H1 (cell line): ENCODE measurements at regions not wholly inside any gene's neighbourhood (a gene's known extent, or its start where the extent isn't known, plus 50 kb on each side); places are given as distances from the start of the nearest gene placed in this dataset.

Experiments
- CTCF ChIA-PET: fragments of 300-600 bp; sonication (Branson Sonifier 250); formaldehyde crosslinking; loops from one replicate; lab custom pipeline; 2021; ENCODE audit not compliant: partially characterized antibody; lab: Charles Lee
- POLR2A ChIA-PET: fragments of 300-600 bp; sonication (Branson Sonifier 250); formaldehyde crosslinking; loops from one replicate; lab custom pipeline; 2021; ENCODE audit warnings: inconsistent platforms; ENCODE audit not compliant: partially characterized antibody; lab: Charles Lee
- DNase-seq, 2 experiments: peaks; one replicate each; pipeline versions ENCODE4 v3.0.0 to v3.0.0-alpha.2; 2010 to 2022; ENCODE audit warnings: low spot score in 2 of 2, low read depth in 1 of 2, mixed read lengths in 1 of 2
- FAIRE-seq: peaks from 2 replicates; lab custom pipeline; 2011; peaks lifted over from hg19 to GRCh38; lab: Jason Lieb, UNC
- H2AFZ ChIP-seq: 2 replicates; pipeline ENCODE4 v1.8.1; 2012; ENCODE audit warnings: low read length, inconsistent platforms
- H2AK5ac ChIP-seq: 2 replicates; pipeline ENCODE4 v1.6.1; 2013; ENCODE audit warnings: low read depth, low read length
- H2BK120ac ChIP-seq: replicated peaks from 2 replicates; pipeline ENCODE3; 2013; ENCODE audit warnings: low read depth, low read length, inconsistent platforms
- H2BK12ac ChIP-seq: 2 replicates; pipeline ENCODE4 v1.6.1; 2013; ENCODE audit warnings: low read depth, low read length
- H2BK15ac ChIP-seq: 2 replicates; pipeline ENCODE4 v1.6.1; 2013; ENCODE audit warnings: low read length
- H2BK20ac ChIP-seq: 2 replicates; pipeline ENCODE4 v1.6.1; 2013; ENCODE audit warnings: low read length
- H2BK5ac ChIP-seq: 2 replicates; pipeline ENCODE4 v1.6.1; 2013; ENCODE audit warnings: low read depth, low read length
- H3K14ac ChIP-seq: 2 replicates; pipeline ENCODE4 v1.6.1; 2013; ENCODE audit warnings: inconsistent platforms; ENCODE audit not compliant: insufficient read length
- H3K18ac ChIP-seq: 2 replicates; pipeline ENCODE4 v1.6.1; 2013; ENCODE audit warnings: low read length; ENCODE audit errors: extremely low read depth
- H3K23ac ChIP-seq: 2 replicates; pipeline ENCODE4 v1.6.1; 2013; ENCODE audit warnings: inconsistent platforms; ENCODE audit not compliant: insufficient read length
- H3K23me2 ChIP-seq: 2 replicates; pipeline ENCODE4 v1.6.1; 2013; ENCODE audit warnings: low read depth, low read length
- H3K27ac ChIP-seq: 2 replicates; pipeline ENCODE4 v1.6.1; 2011; ENCODE audit warnings: low read depth, low read length, inconsistent platforms
- H3K27me3 ChIP-seq, 4 experiments: replicated peaks in 1 of 4; 1 replicate in 1 of 4; 2 replicates in 3 of 4; pipeline versions ENCODE4 v1.6.1 to v1.8.1; 2011 to 2013; ENCODE audit warnings: low read length in 3 of 4, mild to moderate bottlenecking in 3 of 4, inconsistent platforms in 2 of 4, mixed read lengths in 2 of 4, moderate library complexity in 1 of 4; ENCODE audit not compliant: control insufficient read depth in 3 of 4, insufficient read depth in 3 of 4; ENCODE audit errors: extremely low read depth in 1 of 4
- H3K36me3 ChIP-seq, 4 experiments: 2 replicates each; pipeline versions ENCODE4 v1.6.1 to v1.8.1; 2011 to 2013; ENCODE audit warnings: mild to moderate bottlenecking in 4 of 4, low read length in 3 of 4, moderate library complexity in 2 of 4, control low read depth in 1 of 4, inconsistent platforms in 1 of 4; ENCODE audit not compliant: insufficient read depth in 4 of 4, control insufficient read depth in 2 of 4
- H3K4ac ChIP-seq: replicated peaks from 2 replicates; pipeline ENCODE3; 2013; ENCODE audit warnings: low read length, low read depth, mixed read lengths, inconsistent platforms; ENCODE audit not compliant: insufficient read length
- H3K4me1 ChIP-seq, 4 experiments: replicated peaks in 1 of 4; 1 replicate in 1 of 4; 2 replicates in 3 of 4; pipeline versions ENCODE4 v1.6.1 to v1.8.1; 2011 to 2013; ENCODE audit warnings: low read length in 3 of 4, inconsistent platforms in 2 of 4, mixed read lengths in 1 of 4; ENCODE audit not compliant: insufficient read depth in 4 of 4, control insufficient read depth in 3 of 4
- H3K4me2 ChIP-seq, 2 experiments: 2 replicates each; pipeline versions ENCODE4 v1.6.1 to v1.8.1; 2011 to 2013; ENCODE audit warnings: low read depth in 2 of 2, low read length in 2 of 2, control low read depth in 1 of 2, inconsistent platforms in 1 of 2, mild to moderate bottlenecking in 1 of 2; ENCODE audit not compliant: insufficient read depth in 1 of 2
- H3K4me3 ChIP-seq, 4 experiments: fragments of 200-600, 300-600 bp in 1 of 4; sonication (generic), shearing (Covaris generic), sonication (Bioruptor Twin) in 1 of 4; 2 replicates each; pipeline versions ENCODE4 v1.5.1 to v1.8.1; 2011 to 2016; ENCODE audit warnings: low read length in 4 of 4, low read depth in 3 of 4, control low read depth in 2 of 4, inconsistent platforms in 2 of 4, mild to moderate bottlenecking in 2 of 4, mixed read lengths in 1 of 4, moderate library complexity in 1 of 4; ENCODE audit not compliant: insufficient read depth in 2 of 4; ENCODE audit errors: extremely low read depth in 1 of 4
- H3K56ac ChIP-seq: replicated peaks from 2 replicates; pipeline ENCODE3; 2013; ENCODE audit warnings: low read depth, mild to moderate bottlenecking, mixed read lengths, low read length, inconsistent platforms; ENCODE audit not compliant: insufficient read length
- H3K79me1 ChIP-seq: 2 replicates; pipeline ENCODE4 v1.6.1; 2013; ENCODE audit warnings: low read depth, low read length, control low read depth
- H3K79me2 ChIP-seq, 2 experiments: 2 replicates each; pipeline versions ENCODE4 v1.6.1 to v1.8.1; 2012 to 2013; ENCODE audit warnings: low read length in 2 of 2, mild to moderate bottlenecking in 2 of 2, inconsistent platforms in 1 of 2; ENCODE audit not compliant: insufficient read depth in 2 of 2, control insufficient read depth in 1 of 2
- H3K9ac ChIP-seq, 4 experiments: replicated peaks in 1 of 4; 1 replicate in 1 of 4; 2 replicates in 3 of 4; pipeline versions ENCODE4 v1.6.1 to v1.8.1; 2011 to 2013; ENCODE audit warnings: low read depth in 3 of 4, low read length in 3 of 4, control low read depth in 2 of 4, mild to moderate bottlenecking in 2 of 4, moderate library complexity in 2 of 4, inconsistent platforms in 1 of 4; ENCODE audit errors: extremely low read depth in 1 of 4
- H3K9me3 ChIP-seq, 2 experiments: 2 replicates each; pipeline versions ENCODE4 v1.6.1 to v1.8.1; 2012 to 2013; ENCODE audit warnings: mild to moderate bottlenecking in 2 of 2, moderate library complexity in 2 of 2, control low read depth in 1 of 2, inconsistent platforms in 1 of 2, low read depth in 1 of 2, low read length in 1 of 2, mixed read lengths in 1 of 2; ENCODE audit not compliant: insufficient read depth in 2 of 2
- H4K20me1 ChIP-seq, 2 experiments: replicated peaks in 1 of 2; 2 replicates each; pipeline versions ENCODE3 to v1.8.1; 2011 to 2013; ENCODE audit warnings: inconsistent platforms in 2 of 2, low read length in 2 of 2, mild to moderate bottlenecking in 1 of 2; ENCODE audit not compliant: insufficient read depth in 2 of 2, control insufficient read depth in 1 of 2
- H4K5ac ChIP-seq: 2 replicates; pipeline ENCODE4 v1.6.1; 2013; ENCODE audit warnings: low read length, low read depth, mixed read lengths, inconsistent platforms; ENCODE audit not compliant: insufficient read length
- H4K8ac ChIP-seq: 2 replicates; pipeline ENCODE4 v1.8.0; 2013; ENCODE audit warnings: mild to moderate bottlenecking, moderate library complexity, low read length, inconsistent platforms; ENCODE audit not compliant: insufficient read depth; ENCODE audit errors: extremely low read depth
- H4K91ac ChIP-seq: replicated peaks from 2 replicates; pipeline ENCODE3; 2013; ENCODE audit warnings: low read length, mixed read lengths, inconsistent platforms; ENCODE audit not compliant: insufficient read length
- CBX5 ChIP-seq: fragments of 300-800, 300-1000 bp; sonication (generic); IDR thresholded peaks from 2 replicates; pipeline ENCODE4 v1.7.1; 2016; ENCODE audit warnings: antibody characterized with exemption, low read length, low read depth
- CEBPB ChIP-seq: IDR thresholded peaks from 2 replicates; pipeline ENCODE4 v1.6.1; 2012; ENCODE audit warnings: low read depth, low read length
- CTBP2 ChIP-seq: IDR thresholded peaks from 2 replicates; pipeline ENCODE4 v1.7.0; 2011; ENCODE audit warnings: borderline replicate concordance, mild to moderate bottlenecking, moderate library complexity, mixed read lengths, low read length; ENCODE audit not compliant: insufficient read depth, insufficient read length
- GTF2F1 ChIP-seq: IDR thresholded peaks from 2 replicates; pipeline ENCODE4 v1.6.1; 2012; ENCODE audit warnings: low read depth, low read length, improper control_type of control experiment, borderline replicate concordance
- RFX5 ChIP-seq: IDR thresholded peaks from 2 replicates; pipeline ENCODE4 v1.6.1; 2011; ENCODE audit warnings: low read depth, low read length, improper control_type of control experiment, borderline replicate concordance
- SIRT6 ChIP-seq: IDR thresholded peaks from one replicate; pipeline ENCODE4 v1.7.1; 2012; ENCODE audit warnings: low read length, inconsistent platforms
- TAF1 ChIP-seq: IDR thresholded peaks from 2 replicates; pipeline ENCODE4 v1.6.1; 2011; ENCODE audit warnings: mild to moderate bottlenecking, low read depth, low read length
- TAF7 ChIP-seq: optimal IDR thresholded peaks from 2 replicates; pipeline ENCODE3; 2011; ENCODE audit warnings: low read depth, mild to moderate bottlenecking, inconsistent platforms, low read length, moderate library complexity, borderline replicate concordance
- YY1 ChIP-seq: IDR thresholded peaks from 2 replicates; pipeline ENCODE4 v1.6.1; 2011; ENCODE audit warnings: low read depth, mild to moderate bottlenecking, low read length
- WGBS, 2 experiments: shearing (Covaris generic) in 1 of 2; methylation state at CpG; one replicate each; pipeline versions ENCODE4 v1.1.6 to v1.1.7; 2013 to 2015; ENCODE audit warnings: low lambda C conversion rate in 2 of 2, mixed read lengths in 2 of 2, inconsistent platforms in 1 of 2, low coverage in 1 of 2, missing lambda C conversion rate in 1 of 2; ENCODE audit not compliant: insufficient replicate concordance in 2 of 2, insufficient coverage in 1 of 2, insufficient read length in 1 of 2; ENCODE audit errors: extremely low coverage in 1 of 2, missing lambda C conversion rate in 1 of 2; 5-methylcytosine and 5-hydroxymethylcytosine counted together

- no peak overlapping the region for H3K14ac ChIP-seq
- TF ChIP-seq YY1: no peak
- TF ChIP-seq CTBP2: no peak
- no peak for TF ChIP-seq RFX5
- TF ChIP-seq GTF2F1: no peak
- no peak for TF ChIP-seq TAF1
- no peak for TF ChIP-seq TAF7
- no peak for TF ChIP-seq CEBPB
- no peak for TF ChIP-seq SIRT6
- TF ChIP-seq CBX5: no peak
- H3K36me3 ChIP-seq: no peaks in the 10 kb centered on the region
- H4K5ac ChIP-seq: no peak overlapping the region
- H4K20me1 ChIP-seq: peaks cover 0 to 2% of the 10 kb centered on the region in 2 experiments
- peaks cover 7% of the 10 kb centered on the region for H3K79me1 ChIP-seq
- H3K27ac ChIP-seq: no peak overlapping the region
- no peak for FAIRE-seq
- no peak overlapping the region for H4K8ac ChIP-seq
- ChIA-PET CTCF (interaction anchor here (1.1 kb wide), 1 partner anchor 263 kb away, joined by 3 read pairs; no protein-coding TSS in a partner anchor), POLR2A (interaction anchor here (0.6 kb wide), 1 partner anchor 31 kb away, joined by 3 read pairs; no protein-coding TSS in a partner anchor)
- no peak overlapping the region for H4K91ac ChIP-seq
- H3K18ac ChIP-seq: no peak overlapping the region
- no peak overlapping the region for H2BK12ac ChIP-seq
- no peaks in the 10 kb centered on the region for H3K23me2 ChIP-seq
- no peak overlapping the region for H3K9ac ChIP-seq
- H2BK20ac ChIP-seq: no peak overlapping the region
- H3K4me3 ChIP-seq: no peak overlapping the region
- no peaks in the 10 kb centered on the region for H3K9me3 ChIP-seq
- H2BK120ac ChIP-seq: no peak overlapping the region
- no peak overlapping the region for H2BK15ac ChIP-seq
- H3K56ac ChIP-seq: no peak overlapping the region
- H3K27me3 ChIP-seq: no peaks in the 10 kb centered on the region
- peaks cover 0 to 68% of the 10 kb centered on the region in 2 experiments; a peak in 3 of 4 replicates for H3K79me2 ChIP-seq
- H2AFZ ChIP-seq: no peak overlapping the region
- H3K23ac ChIP-seq: no peak overlapping the region
- peaks cover 2 to 12% (median 6%) of the 10 kb centered on the region in 4 experiments; a peak in 5 of 7 replicates for H3K4me1 ChIP-seq
- no peak overlapping the region for H3K4ac ChIP-seq
- no peak for DNase-seq
- no peak overlapping the region for H3K4me2 ChIP-seq
- WGBS, 2 experiments: 100% methylated on average over 3 of the region's 3 CpGs; no CpG with 5 or more reads in 1 of the 2 experiments
- no peak overlapping the region for H2AK5ac ChIP-seq
- H2BK5ac ChIP-seq: no peak overlapping the region
These were observed 442.5 kb upstream of the RGS6 start for GRCh38 chr14:71489742-71490141.
